DOHH2 (cell line): ENCODE measurements at regions not wholly inside any gene's neighbourhood (a gene's known extent, or its start where the extent isn't known, plus 50 kb on each side); places are given as distances from the start of the nearest gene placed in this dataset.

Experiments used
- H3F3A ChIP-seq: fragments of 200-600 bp; sonication (generic), shearing (Covaris generic); 2 replicates; pipeline ENCODE4 v1.6.0; 2016; ENCODE audit warnings: antibody characterized with exemption, mild to moderate bottlenecking; ENCODE audit not compliant: control insufficient read depth, insufficient read depth
- H3K27ac ChIP-seq: fragments of 200-600 bp; sonication (generic); 2 replicates; pipeline ENCODE4 v1.5.1; 2014; ENCODE audit warnings: low read depth, mild to moderate bottlenecking, low read length, moderate library complexity
- H3K27me3 ChIP-seq: fragments of 200-600 bp; sonication (generic); 2 replicates; pipeline ENCODE4 v1.6.1; 2014; ENCODE audit warnings: mild to moderate bottlenecking, low read length, mixed read lengths; ENCODE audit not compliant: control insufficient read depth
- H3K36me3 ChIP-seq: fragments of 200-600 bp; sonication (generic); 2 replicates; pipeline ENCODE4 v1.6.1; 2014; ENCODE audit warnings: mild to moderate bottlenecking, low read length, moderate library complexity, mixed read lengths; ENCODE audit not compliant: control insufficient read depth
- H3K4me1 ChIP-seq: fragments of 200-600 bp; sonication (generic); 2 replicates; pipeline ENCODE4 v1.6.1; 2014; ENCODE audit warnings: mild to moderate bottlenecking, low read length, mixed read lengths; ENCODE audit not compliant: control insufficient read depth
- H3K4me2 ChIP-seq: fragments of 200-600 bp; sonication (generic); 2 replicates; pipeline ENCODE4 v1.6.0; 2014; ENCODE audit warnings: mild to moderate bottlenecking, low read length, moderate library complexity
- H3K4me3 ChIP-seq: fragments of 200-600 bp; sonication (generic); 2 replicates; pipeline ENCODE4 v1.5.1; 2014; ENCODE audit warnings: mild to moderate bottlenecking, low read length, mixed read lengths
- H3K79me2 ChIP-seq: fragments of 200-600 bp; sonication (generic); 2 replicates; pipeline ENCODE4 v1.6.1; 2014; ENCODE audit warnings: mild to moderate bottlenecking, low read length, mixed read lengths; ENCODE audit not compliant: control insufficient read depth
- H3K9me2 ChIP-seq: fragments of 200-600 bp; sonication (generic); replicated peaks from 2 replicates; pipeline ENCODE4 v1.6.1; 2014; ENCODE audit warnings: mild to moderate bottlenecking, low read length, mixed read lengths; ENCODE audit not compliant: control insufficient read depth
- H3K9me3 ChIP-seq: fragments of 200-600 bp; sonication (generic); 2 replicates; pipeline ENCODE4 v1.6.1; 2014; ENCODE audit warnings: antibody characterized with exemption, low read length, mixed read lengths; ENCODE audit not compliant: control insufficient read depth, insufficient read depth
- H4K20me1 ChIP-seq: fragments of 200-600 bp; sonication (generic); 2 replicates; pipeline ENCODE4 v1.6.0; 2014; ENCODE audit warnings: low read depth, mild to moderate bottlenecking, antibody characterized with exemption, low read length, moderate library complexity; ENCODE audit not compliant: control insufficient read depth, insufficient read depth
- CTCF ChIP-seq: fragments of 200-600 bp; sonication (generic); IDR thresholded peaks from one replicate; pipeline ENCODE4 v1.5.1; 2014; ENCODE audit warnings: antibody characterized with exemption, mild to moderate bottlenecking, low read depth, low read length; ENCODE audit not compliant: poor library complexity, severe bottlenecking
- EZH2phosphoT487 ChIP-seq: fragments of 200-600 bp; sonication (generic); IDR thresholded peaks from 2 replicates; pipeline ENCODE4 v1.6.1; 2017; ENCODE audit warnings: borderline replicate concordance, mild to moderate bottlenecking, antibody characterized with exemption, low read length, moderate library complexity, mixed read lengths

- H3K4me3 ChIP-seq = no peak overlapping the region
- TF ChIP-seq CTCF (no peak), EZH2phosphoT487 (no peak)
- H3K36me3 ChIP-seq = no peaks in the 10 kb centered on the region
- no peak overlapping the region for H3K4me2 ChIP-seq
- H3K4me1 ChIP-seq = no peaks in the 10 kb centered on the region
- no peaks in the 10 kb centered on the region for H3K27me3 ChIP-seq
- H3K9me2 ChIP-seq = no peaks in the 10 kb centered on the region
- no peaks in the 10 kb centered on the region for H4K20me1 ChIP-seq
- H3K79me2 ChIP-seq = no peaks in the 10 kb centered on the region
- no peak overlapping the region for H3K27ac ChIP-seq
- H3F3A ChIP-seq = no peaks in the 10 kb centered on the region
- no peaks in the 10 kb centered on the region for H3K9me3 ChIP-seq
These were observed 653.6 kb downstream of the MED13L start for GRCh38 chr12:115623764-115624334.

- no peaks in the 10 kb centered on the region for H3K9me3 ChIP-seq
- H3K4me1 ChIP-seq = no peaks in the 10 kb centered on the region
- H3F3A ChIP-seq = no peaks in the 10 kb centered on the region
- H3K27me3 ChIP-seq = no peaks in the 10 kb centered on the region
- TF ChIP-seq EZH2phosphoT487 = no peak
- TF ChIP-seq CTCF = no peak
- no peaks in the 10 kb centered on the region for H3K79me2 ChIP-seq
- no peaks in the 10 kb centered on the region for H4K20me1 ChIP-seq
- no peak overlapping the region for H3K4me3 ChIP-seq
- no peaks in the 10 kb centered on the region for H3K9me2 ChIP-seq
- H3K4me2 ChIP-seq = no peak overlapping the region
- no peak overlapping the region for H3K27ac ChIP-seq
- H3K36me3 ChIP-seq = no peaks in the 10 kb centered on the region
These were observed 654.2 kb downstream of the MED13L start for GRCh38 chr12:115623275-115623674.

GRCh38 chr12:115620816-115621215, 656.7 kb downstream of the MED13L start:
- no peaks in the 10 kb centered on the region for H4K20me1 ChIP-seq
- no peak for TF ChIP-seq CTCF
- TF ChIP-seq EZH2phosphoT487 = no peak
- H3K4me2 ChIP-seq = no peak overlapping the region
- no peak overlapping the region for H3K4me3 ChIP-seq
- no peaks in the 10 kb centered on the region for H3K4me1 ChIP-seq
- no peak overlapping the region for H3K27ac ChIP-seq
- H3K9me3 ChIP-seq = no peaks in the 10 kb centered on the region
- H3K36me3 ChIP-seq = no peaks in the 10 kb centered on the region
- no peaks in the 10 kb centered on the region for H3K27me3 ChIP-seq
- H3K79me2 ChIP-seq = no peaks in the 10 kb centered on the region
- no peaks in the 10 kb centered on the region for H3K9me2 ChIP-seq
- no peaks in the 10 kb centered on the region for H3F3A ChIP-seq

- TF ChIP-seq EZH2phosphoT487 (no peak), CTCF (no peak)
These were observed 657.6 kb downstream of the MED13L start for GRCh38 chr12:115619889-115620288.

More at GRCh38 chr12:115619889-115620288, 657.6 kb downstream of the MED13L start:
- H3K9me2 ChIP-seq = no peaks in the 10 kb centered on the region
- H3F3A ChIP-seq = no peaks in the 10 kb centered on the region
- no peaks in the 10 kb centered on the region for H4K20me1 ChIP-seq
- H3K36me3 ChIP-seq = no peaks in the 10 kb centered on the region
- no peaks in the 10 kb centered on the region for H3K4me1 ChIP-seq
- no peak overlapping the region for H3K4me3 ChIP-seq
- no peaks in the 10 kb centered on the region for H3K27me3 ChIP-seq
- no peaks in the 10 kb centered on the region for H3K9me3 ChIP-seq
- H3K79me2 ChIP-seq = no peaks in the 10 kb centered on the region
- no peak overlapping the region for H3K4me2 ChIP-seq
- no peak overlapping the region for H3K27ac ChIP-seq
